Middle frontal gyrus (tissue), 1 donor: ENCODE measurements at regions not wholly inside any gene's neighbourhood (a gene's known extent, or its start where the extent isn't known, plus 50 kb on each side); places are given as distances from the start of the nearest gene placed in this dataset.

ENCODE experiments used
- DNase-seq: peaks from one replicate; pipeline ENCODE4 v3.0.0-alpha.2; 2015; ENCODE audit warnings: low spot score; ENCODE audit errors: extremely low spot score

DNA sequence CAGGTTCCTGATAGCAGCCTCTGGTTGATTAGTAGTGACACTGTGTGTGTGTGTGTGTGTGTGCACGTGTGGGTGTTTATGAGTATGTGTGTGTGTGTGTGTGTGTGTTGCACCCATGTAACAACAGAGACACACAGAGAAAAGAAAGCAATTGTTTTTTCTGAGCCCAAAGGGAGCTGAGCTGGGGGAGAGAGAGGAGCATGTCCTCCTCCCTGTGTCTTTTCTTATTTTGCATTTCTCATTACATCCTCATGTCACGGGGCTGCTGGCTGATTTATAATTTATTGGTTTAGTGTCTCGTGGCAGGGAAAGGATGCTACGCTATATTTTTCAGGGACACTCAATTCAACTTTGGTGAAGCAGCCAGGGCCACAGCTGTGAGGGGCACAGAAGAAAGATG, 511.4 kb downstream of the BCOR start:
- no peak for DNase-seq

DNA sequence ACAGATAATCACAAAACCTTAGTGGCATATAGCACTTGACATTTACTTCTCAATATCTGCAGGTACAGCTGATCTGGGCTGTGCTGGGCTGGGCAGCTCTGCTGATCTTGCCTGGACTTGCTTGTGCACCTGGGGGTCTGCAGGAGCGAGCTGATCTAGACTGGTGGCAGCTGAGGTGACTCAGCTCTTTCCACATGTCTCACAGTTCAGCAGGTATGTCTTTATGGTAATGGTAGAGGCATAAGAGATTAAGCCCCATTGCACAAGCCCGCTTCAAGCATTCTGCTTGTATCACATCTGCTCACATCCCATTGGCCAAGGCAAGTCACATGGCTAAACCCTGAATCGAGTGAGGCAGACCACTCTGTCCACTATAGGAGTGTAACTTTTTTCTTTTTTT, 506.7 kb downstream of the BCOR start:
- no peak for DNase-seq

DNA sequence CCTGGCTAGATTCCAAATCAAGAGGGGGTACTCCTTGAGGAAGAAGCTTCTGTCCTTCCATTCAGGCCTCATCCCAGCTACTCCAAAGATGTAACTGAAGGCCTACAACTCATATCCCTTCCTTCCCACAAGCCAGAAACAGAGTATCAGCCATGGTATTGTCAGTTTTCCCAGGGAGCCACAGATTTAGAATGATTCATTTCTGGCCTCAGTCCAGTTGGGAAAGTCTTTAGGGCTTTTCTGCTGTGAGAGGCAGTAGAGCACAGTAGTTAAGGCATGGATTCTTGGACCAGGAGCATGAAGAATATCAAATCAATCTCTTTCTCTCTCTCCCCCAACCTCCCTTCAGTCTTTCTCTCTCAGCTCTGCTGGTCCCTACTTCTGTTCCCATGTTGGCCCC, 505.0 kb downstream of the BCOR start:
- DNase-seq = no peak

DNA sequence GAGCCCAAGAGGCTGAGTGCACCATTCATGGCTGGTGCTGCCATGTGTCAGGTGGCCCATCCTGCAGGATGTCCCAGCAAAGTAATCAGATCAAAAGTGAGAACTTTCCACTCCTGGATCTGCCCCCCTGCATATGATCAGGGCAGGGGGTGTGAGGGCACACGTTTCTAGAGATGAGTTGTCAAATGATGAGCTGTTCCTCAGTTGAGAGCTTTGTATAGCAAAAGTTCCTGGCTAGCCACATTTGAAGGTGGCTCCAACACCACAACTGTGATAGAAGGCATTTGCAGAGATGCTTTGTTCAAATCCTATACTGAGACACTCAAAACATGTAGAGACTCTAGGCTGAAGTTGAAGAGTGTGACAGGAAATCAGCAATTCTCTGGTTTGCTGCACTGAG, 501.8 kb downstream of the BCOR start:
- DNase-seq = no peak

DNA sequence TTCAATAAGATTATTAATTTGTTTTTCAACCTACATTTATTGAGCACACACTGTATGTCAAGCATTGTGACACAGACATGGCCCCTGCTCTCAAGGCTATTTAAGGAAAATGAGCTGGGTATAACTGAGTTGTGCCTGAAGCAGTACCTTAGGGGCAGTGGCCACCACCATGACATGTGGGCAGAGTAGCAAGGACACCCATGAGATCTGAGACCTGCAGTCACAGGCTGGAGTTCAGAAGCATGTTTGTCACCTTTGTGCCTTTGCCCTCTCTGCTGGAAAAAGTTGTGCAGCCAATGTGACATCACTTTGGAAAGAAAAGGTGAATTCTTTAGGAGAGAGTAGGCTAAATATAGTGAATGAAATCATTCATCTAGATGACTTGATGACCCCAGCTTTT, 501.3 kb downstream of the BCOR start:
- no peak for DNase-seq

DNA sequence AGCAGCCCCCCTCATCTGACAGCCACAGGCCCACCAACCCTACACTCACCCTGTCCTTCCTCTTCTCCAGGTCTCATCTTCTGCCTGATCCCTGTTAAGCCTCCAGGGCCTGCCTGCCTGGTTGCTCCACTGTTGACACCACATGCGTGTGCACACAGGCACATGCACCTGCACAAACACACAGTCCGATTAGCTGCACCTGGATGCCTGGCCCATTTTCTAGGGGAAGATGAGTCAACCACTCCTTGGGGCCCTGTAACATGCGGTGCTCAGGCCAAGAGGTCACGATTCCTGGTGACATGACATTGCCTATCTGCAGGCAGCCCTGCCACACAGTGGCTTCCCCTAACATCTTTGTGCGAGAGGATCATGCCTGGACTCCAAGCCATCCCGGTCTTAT, 498.4 kb downstream of the BCOR start:
- DNase-seq = no peak

DNA sequence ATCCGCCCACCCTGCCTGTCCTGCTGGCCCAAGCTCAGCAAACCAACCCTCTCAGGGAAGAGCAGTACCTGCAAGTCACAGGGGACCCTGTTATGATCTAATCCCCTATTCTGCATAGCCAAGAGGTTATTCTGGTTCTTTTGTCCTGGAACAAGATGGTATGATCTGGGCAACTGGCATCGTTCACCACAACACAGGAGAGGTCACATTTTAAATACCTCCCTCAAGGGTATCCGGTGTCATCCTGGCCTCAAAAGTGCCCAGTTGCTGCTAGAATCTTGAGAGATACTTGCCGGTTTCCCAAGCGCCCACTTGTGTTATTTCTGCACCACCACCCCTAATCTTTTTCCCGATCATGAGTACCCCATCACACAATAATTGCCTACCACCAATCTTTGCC, 497.5 kb downstream of the BCOR start:
- DNase-seq = no peak

DNA sequence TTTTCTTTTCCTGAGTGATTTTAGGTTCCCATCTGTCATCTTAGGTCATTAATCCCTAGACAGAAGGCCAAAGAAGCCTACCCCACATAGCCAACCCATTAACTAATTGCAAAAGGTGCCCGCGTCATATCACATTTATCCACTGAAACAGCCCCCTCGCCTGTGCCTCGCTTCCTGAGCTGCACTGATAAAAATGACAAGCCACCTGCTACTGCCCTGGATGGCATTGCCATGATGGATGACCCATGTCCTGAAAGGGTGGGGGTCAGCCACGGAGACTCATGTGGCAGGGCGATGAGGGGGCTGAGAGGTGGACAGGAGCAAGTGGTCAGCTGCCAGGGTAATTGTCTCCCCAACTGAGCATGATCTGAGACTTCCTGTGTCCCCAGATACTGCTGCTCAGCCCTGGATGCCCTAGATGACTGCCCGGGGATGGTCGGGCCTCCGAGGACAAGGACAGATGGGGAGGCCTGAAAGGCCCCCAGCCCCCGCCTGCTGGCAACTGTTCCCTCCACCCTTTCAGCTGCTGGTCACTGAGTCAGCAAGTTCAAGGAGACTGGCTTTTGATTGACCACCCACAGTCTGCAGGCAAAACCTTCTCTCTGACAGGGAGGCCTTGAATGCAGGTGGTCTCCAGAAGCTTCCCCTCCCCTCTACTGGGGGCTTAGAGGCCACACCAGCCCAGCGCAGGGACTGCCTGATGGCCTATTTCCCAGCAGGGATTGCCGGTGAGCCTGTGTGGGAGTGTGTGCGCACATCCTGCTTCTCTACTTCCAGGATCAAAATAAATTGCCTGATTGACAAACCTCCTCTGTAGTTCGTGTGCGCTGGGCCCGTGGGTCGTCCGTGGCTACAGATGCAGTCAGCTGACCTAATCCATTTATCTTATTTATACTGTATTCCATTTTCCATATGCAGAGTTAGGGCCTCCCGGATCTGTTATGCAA, 496.3 kb downstream of the BCOR start:
- no peak for DNase-seq

DNA sequence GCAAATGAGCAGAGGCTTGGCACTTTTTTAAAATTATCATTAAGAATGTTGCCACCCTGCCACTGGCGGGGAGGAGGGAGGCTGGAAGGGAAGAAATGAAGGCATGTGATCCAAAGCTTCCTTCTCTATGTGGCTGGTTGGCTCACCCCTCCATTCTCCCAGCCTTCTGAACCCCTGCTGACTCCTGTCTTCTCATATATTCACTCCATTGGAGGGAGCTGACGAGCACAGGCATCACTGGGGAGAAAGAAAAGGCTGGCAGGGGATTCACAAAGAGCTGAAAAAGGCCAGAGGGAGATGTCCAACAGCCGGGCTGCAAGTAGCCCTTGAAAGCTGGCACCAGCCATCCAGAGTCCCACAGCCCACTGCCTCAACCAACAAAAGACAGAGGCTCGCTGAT, 495.6 kb downstream of the BCOR start:
- no peak for DNase-seq

DNA sequence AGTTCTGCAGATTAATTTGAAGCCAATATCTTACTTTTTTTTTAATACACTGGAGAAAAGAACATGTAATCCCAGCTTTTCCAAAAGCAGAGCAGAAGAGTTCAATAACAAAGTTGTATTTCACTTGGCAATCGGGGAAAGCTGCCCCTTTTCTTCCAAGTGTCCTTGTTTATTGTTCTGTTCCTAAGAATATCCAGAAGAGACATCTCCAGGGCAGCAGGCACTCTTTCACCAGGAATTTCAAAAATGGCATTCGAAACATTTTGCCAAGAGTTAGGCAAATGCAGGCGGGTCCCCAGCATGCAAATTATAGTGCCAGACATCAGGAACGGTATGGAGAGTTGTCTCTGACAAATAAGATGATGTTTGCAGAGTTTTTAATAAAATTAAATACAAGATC, 494.5 kb downstream of the BCOR start:
- DNase-seq = no peak

DNA sequence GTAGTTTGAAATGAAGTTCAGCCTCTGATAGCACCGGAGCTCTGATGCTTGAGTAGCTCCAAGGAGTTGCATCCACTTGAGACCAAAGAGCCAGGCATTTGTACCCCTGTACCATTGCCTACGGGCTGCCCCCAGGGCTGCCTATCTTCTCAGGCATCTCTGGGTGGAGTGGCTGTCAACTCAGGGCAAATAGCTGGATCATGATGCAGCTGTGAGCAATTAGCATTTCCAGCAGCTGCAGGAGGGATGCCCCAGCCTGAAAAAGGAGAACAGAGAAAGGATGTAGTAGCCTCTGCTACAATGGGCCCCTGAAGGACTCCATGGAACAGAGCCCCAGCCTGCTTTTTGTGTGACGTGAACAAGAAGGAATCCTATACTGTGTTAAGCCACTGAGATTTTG, 492.6 kb downstream of the BCOR start:
- no peak for DNase-seq

DNA sequence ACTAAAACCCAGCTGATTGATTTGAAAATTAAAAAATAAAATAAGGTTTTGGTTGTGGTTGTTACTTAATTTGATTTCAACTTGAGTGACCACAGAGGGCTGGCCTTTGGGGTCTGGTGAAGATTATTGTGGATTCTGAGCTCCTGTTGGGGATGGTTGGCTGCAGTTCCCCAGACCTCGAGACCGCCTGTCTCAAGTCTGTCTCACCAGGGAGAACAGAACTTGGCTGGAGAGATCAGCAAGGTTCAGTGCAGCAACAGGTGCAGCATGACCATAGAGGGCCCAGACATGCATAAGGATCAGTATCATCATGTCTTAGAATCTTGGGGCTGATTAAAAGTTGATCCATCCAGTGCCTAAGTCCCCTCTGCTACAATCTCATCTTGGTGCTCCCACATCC, 491.9 kb downstream of the BCOR start:
- DNase-seq = no peak

DNA sequence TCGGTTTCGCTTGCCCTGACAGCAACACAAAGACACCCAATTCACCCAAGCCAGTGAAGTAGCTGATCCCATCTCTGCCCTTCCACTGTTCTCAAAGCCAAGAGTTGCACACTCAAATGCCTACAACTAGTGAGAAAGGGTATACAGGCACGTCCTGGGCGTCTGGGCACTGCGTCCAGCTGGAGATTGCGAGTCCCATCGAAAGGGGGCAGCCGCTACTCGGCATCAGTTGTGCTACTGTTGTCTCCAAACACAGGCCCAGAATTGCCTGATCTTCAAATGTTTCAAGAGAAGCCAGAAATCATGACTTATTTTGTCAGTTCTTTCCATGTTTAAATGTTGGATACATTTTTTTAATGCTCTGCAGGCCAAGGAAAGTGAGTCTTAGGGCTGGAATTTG, 487.8 kb downstream of the BCOR start:
- no peak for DNase-seq

DNA sequence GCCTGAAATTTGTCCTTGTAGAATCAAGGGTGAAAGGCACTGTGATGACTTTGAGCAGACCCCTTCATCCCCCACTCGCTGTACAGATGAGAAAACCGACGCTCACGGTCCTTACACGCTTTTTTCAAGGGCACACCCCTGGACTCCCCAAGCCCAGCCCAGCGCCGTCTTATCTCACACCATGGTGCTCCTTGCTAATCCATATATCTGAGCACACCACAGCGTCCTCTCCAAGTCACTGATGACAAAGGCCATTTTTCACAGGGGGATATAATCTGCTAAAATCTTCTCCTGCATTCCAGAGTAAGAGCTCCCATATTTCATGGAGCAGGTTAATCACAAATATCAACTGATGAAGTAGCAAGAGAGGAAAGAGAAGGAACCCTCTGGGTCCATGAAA, 486.3 kb downstream of the BCOR start:
- DNase-seq = no peak

DNA sequence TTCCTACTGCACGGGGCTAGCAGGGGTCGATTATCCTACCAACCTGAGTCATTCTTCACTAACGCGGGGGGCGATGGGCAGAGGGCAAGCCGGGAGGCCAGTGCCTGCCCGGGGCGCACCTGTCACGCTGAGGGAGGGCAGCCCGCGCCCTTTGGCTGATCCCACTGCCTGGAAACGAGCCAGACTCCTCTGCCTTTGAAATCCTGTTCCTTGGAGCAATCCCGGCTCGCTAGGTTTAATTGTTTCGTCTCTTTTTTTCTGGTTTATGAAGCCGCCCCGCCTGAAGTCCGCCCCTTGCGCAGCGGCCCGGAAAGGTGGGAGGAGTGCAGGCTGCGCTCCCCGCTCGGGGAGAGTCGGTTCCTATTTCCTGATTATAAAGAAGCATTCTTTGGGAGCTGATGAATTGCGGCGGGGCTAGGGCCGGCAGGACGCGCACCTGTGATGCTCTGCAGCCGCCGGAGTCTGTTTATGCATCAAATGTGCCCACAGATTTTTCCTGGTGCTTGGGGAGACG, 484.2 kb downstream of the BCOR start:
- no peak for DNase-seq

DNA sequence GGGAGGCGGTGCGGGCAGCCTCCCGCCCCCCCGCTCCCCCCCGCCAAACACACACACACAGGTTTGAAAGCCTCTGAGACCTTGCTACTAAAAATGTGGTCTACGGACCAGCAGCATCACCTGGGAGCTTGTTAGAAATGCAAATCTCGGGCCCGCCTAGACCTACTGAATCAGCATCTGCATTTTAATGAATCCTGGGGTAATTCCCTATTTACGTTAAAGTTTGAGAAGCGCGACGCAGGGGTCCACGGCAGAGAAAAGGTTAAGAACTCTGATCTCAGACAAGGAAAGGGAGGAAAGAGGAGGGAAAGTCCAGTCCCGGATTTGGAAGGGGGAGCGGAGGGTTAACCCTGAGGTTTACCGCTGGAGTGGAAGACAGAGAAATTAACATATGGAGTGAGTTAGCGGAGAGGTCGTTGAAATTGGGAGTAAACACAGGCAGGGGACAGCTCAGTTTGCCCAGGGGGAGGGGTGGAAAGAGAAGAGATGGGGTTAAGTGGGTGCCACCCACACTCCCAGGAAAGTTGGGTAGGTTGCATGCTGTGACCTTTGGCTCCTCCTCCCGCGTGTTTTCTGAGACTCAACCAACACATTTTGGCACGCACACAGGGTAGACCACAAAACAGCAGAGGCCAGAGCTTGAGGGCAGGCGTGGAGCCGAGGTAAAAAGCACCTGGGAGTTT, 483.6 kb downstream of the BCOR start:
- DNase-seq = no peak

DNA sequence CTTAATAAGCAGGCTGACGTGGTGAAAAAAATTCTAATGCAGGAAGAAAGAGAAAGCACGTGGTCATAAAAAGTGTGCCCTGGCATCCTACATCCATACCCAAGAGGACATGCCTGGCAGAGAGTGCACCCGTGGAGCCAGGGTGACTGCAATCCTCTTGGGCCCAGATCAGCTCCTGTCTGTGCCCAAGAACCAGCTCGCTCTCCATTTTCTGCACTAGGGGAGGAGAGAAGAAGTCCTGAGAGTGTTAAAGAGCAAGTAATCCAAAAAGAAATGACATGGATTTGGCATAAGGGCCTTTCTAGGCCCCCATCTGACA, 483.1 kb downstream of the BCOR start:
- DNase-seq = no peak

DNA sequence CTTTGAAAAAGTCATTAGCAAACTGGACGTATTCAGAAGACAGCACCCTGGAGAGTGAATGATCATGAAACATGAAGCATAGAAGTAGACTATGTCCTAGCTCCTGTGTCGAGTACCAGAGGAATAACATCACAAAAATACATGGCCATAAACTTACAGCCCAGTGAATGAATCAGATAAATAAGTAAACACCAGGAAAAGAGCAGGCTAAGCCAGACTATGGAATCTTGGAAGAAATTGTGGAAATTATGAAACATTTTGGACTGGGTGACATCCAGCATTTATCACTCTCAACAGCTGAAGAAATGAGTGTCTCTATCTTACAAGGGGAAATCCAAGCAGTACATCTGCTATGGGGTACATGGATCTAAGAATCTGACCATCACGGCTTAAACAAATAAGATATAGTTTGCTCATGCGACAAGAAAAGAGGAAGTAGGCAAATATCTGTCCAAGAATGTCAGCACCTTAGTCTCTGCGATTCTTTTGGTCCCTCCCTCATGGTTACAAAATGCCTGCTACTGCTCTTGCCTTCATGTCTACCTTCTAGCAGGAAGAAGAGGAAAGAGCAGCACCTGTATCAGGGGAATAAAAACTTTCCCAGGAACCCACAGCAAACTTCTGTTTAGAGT, 481.5 kb downstream of the BCOR start:
- no peak for DNase-seq

DNA sequence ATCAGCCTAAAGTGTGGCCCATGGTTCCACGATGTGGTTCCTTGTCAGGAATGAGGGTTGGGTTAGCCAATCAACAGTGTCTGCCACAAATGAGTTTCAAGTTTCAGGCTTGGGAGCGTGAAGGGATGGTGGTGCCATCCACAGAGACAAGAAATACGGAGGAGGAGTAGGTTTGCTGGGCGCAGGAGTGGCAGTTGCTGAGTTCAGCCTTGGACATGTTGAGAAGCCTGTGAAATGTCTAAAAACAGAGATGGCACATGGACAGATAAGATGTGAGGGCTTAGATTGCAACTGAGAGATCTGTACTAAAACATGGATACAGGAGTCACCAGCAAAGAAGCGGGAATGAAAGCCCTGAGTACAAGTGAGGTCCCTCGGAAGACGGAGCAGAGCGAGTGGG, 481.0 kb downstream of the BCOR start:
- no peak for DNase-seq

DNA sequence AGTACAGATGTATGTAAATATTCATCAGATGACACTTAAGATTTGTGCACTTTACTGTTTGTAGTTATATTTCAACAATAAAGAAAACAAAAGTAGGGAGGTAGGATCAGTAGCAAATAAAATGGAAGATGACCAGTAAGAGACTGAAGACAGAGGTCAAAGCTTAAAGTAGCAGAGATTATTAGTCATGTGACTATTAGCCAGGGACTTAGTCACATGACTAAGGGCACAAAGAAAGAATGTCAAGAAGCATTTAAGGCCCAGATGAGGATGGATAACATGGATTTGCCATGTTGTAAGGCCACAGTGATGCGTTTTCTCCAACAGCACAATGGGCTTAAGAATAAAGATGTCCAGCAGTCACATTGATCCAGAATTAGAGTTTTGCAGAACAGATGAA, 479.6 kb downstream of the BCOR start:
- DNase-seq = no peak

DNA sequence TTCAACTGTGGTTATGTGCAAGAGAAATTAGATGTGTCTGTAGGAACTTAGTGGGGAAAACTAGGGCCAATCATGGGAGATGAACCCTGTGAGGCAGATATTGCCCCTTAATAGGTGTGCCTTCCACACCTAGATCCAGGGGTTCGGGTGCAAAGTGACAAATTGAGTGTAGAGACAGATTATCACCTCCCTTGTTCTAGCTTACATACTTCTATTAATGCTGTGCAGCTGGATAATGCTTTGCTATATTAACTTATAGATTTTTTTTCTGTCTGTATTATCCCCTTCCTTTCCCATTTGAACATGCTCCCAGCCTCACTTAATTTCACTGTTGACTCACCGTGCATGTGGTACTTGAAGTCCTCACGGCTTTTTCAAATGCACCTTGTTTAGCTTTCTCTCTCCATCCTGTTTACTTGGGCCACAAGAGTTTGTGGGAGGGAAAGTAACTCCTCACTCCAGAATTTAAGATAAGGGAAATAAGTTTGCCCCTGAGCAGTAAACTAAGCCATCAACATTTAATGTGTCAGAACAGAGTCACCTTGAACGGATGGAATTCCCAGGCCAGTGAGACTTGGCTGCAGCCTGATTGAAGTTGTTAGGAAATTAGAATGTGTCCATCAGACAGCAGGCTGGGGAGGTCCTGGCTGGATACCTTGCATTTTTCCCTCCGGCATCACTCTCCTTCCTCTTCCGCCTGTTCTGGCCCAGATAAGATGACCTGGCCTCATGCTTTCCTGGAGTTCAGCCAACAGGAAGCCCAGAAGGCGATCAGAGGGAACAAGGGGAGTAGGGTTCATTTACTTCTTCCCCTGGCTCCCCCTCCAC, 478.4 kb downstream of the BCOR start:
- no peak for DNase-seq

DNA sequence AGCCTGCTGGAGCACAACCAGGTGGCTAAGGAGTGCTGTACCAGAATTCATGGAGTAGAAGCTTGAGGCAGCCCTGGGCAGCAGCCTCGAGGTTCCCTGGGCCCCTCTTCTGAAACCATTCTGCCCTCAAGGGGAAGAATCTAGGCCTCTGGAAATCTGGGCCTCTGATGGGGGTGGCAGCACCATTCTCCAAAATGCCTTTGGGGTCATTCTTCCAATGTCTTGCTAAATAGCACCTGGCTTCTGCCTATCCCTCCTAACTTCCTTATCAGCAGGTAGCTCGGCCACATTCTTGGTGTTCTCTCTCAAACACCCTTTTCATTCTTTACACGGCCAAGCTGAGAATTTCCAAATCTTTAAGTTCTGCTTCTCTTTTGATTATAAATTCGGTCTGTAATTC, 473.6 kb downstream of the BCOR start:
- no peak for DNase-seq
